ENCODE measurements at regions not wholly inside any gene's neighbourhood (a gene's known extent, or its start where the extent isn't known, plus 50 kb on each side); places are given as distances from the start of the nearest gene placed in this dataset.

GRCh38 chr5:58275516-58275915, 184.4 kb downstream of the PLK2 start:
- TF ChIP-seq POLR2AphosphoS5 (IDR thresholded peaks at IDR 0.05; ENCODE audit: borderline replicate concordance, low read depth, low read length) = no peak
- no peak for TF ChIP-seq EZH2 (IDR thresholded peaks at IDR 0.05)

Measured in SK-N-MC (cell line).